Keratinocyte (primary cell): ENCODE measurements at regions not wholly inside any gene's neighbourhood (a gene's known extent, or its start where the extent isn't known, plus 50 kb on each side); places are given as distances from the start of the nearest gene placed in this dataset.

Source experiments
- DNase-seq: peaks from one replicate; pipeline ENCODE4 v3.0.0-alpha.2; 2011; ENCODE audit warnings: low read depth, missing footprints, low spot score
- FAIRE-seq: peaks from 2 replicates; lab custom pipeline; 2011; peaks lifted over from hg19 to GRCh38; lab: Jason Lieb, UNC
- H2AFZ ChIP-seq: 2 replicates; pipeline ENCODE4 v1.6.0; 2012; ENCODE audit warnings: low read length, control low read depth, inconsistent platforms; ENCODE audit not compliant: control insufficient read depth
- H3K27ac ChIP-seq: 2 replicates; pipeline ENCODE4 v1.5.1; 2011; ENCODE audit warnings: low read length; ENCODE audit not compliant: control insufficient read depth, insufficient read depth
- H3K27me3 ChIP-seq: 3 replicates; pipeline ENCODE4 v1.6.0; 2011; ENCODE audit warnings: low read length; ENCODE audit not compliant: control insufficient read depth, insufficient read depth; ENCODE audit errors: extremely low read depth
- H3K36me3 ChIP-seq, 2 experiments: 2 replicates in 1 of 2; 3 replicates in 1 of 2; pipeline ENCODE4 v1.5.1; 2011; ENCODE audit warnings: low read length in 2 of 2, mild to moderate bottlenecking in 1 of 2; ENCODE audit not compliant: control insufficient read depth in 2 of 2, insufficient read depth in 2 of 2; ENCODE audit errors: extremely low read depth in 1 of 2
- H3K4me1 ChIP-seq: 3 replicates; pipeline ENCODE4 v1.5.1; 2011; ENCODE audit warnings: low read length; ENCODE audit not compliant: control insufficient read depth, insufficient read depth; ENCODE audit errors: extremely low read depth
- H3K4me2 ChIP-seq: 3 replicates; pipeline ENCODE4 v1.6.0; 2011; ENCODE audit warnings: low read depth, low read length; ENCODE audit not compliant: control insufficient read depth, insufficient read depth; ENCODE audit errors: extremely low read depth
- H3K4me3 ChIP-seq, 3 experiments: fragments of 200-600 bp in 1 of 3; sonication (generic) in 1 of 3; 2 replicates in 2 of 3; 3 replicates in 1 of 3; pipeline ENCODE4 v1.5.1; 2011 to 2016; ENCODE audit warnings: low read length in 3 of 3, mild to moderate bottlenecking in 3 of 3, control low read depth in 2 of 3, inconsistent platforms in 1 of 3, low read depth in 1 of 3, mixed read lengths in 1 of 3, mixed run types in 1 of 3, moderate library complexity in 1 of 3; ENCODE audit not compliant: control insufficient read depth in 2 of 3, insufficient read depth in 2 of 3; ENCODE audit errors: extremely low read depth in 1 of 3
- H3K79me2 ChIP-seq: 2 replicates; pipeline ENCODE4 v1.6.0; 2012; ENCODE audit warnings: low read length; ENCODE audit not compliant: control insufficient read depth, insufficient read depth
- H3K9ac ChIP-seq: 3 replicates; pipeline ENCODE4 v1.6.0; 2011; ENCODE audit warnings: low read length; ENCODE audit not compliant: control insufficient read depth, insufficient read depth; ENCODE audit errors: extremely low read depth
- H3K9me1 ChIP-seq: 3 replicates; pipeline ENCODE4 v1.6.0; 2011; ENCODE audit warnings: low read length; ENCODE audit not compliant: control insufficient read depth, insufficient read depth; ENCODE audit errors: extremely low read depth
- H3K9me3 ChIP-seq: 2 replicates; pipeline ENCODE4 v1.5.1; 2012; ENCODE audit warnings: low read depth, low read length; ENCODE audit not compliant: control insufficient read depth
- H4K20me1 ChIP-seq: 3 replicates; pipeline ENCODE4 v1.6.0; 2011; ENCODE audit warnings: low read length; ENCODE audit not compliant: control insufficient read depth, insufficient read depth; ENCODE audit errors: extremely low read depth
- CTCF ChIP-seq, 3 experiments: IDR thresholded peaks in 1 of 3; conservative IDR thresholded peaks in 1 of 3; optimal IDR thresholded peaks in 1 of 3; 2 replicates in 2 of 3; 3 replicates in 1 of 3; pipeline versions ENCODE3 to v1.5.1; 2011; ENCODE audit warnings: low read length in 3 of 3, mild to moderate bottlenecking in 3 of 3, moderate library complexity in 2 of 3, control low read depth in 1 of 3, inconsistent platforms in 1 of 3; ENCODE audit not compliant: insufficient read depth in 2 of 3; ENCODE audit errors: extremely low read depth in 1 of 3
- EZH2 ChIP-seq: IDR thresholded peaks from one replicate; pipeline ENCODE4 v1.6.1; 2012; ENCODE audit warnings: inconsistent platforms, mild to moderate bottlenecking, low read length, moderate library complexity
- dilution Hi-C: fragments of 300-500 bp; cut with MboI; formaldehyde crosslinking; loops from one replicate; pipeline ENCODE4 v1.7.0; 2020; ENCODE audit warnings: low sequenced_read_pairs; ENCODE audit not compliant: extremely low pct_ligation_motif_present

GRCh38 chr16:86831366-86831765, 253.0 kb downstream of the FOXL1 start:
- no peaks in the 10 kb centered on the region for H3K79me2 ChIP-seq
- no peak overlapping the region for H3K4me2 ChIP-seq
- no peaks in the 10 kb centered on the region for H3K36me3 ChIP-seq
- no peak overlapping the region for H3K4me3 ChIP-seq
- no peak overlapping the region for H3K27ac ChIP-seq
- dilution Hi-C loops: no loop called here
- H2AFZ ChIP-seq: no peak overlapping the region
- no peak for DNase-seq
- no peak for FAIRE-seq
- no peak for TF ChIP-seq CTCF (optimal IDR thresholded peaks at IDR 0.05 in 1 of 3, IDR thresholded peaks at IDR 0.05 in 1 of 3, conservative IDR thresholded peaks at IDR 0.05 in 1 of 3; ENCODE audit: extremely low read depth in 1 of 3, insufficient read depth in 2 of 3, low read length in 3 of 3)
- no peak for TF ChIP-seq EZH2
- H3K9ac ChIP-seq: no peak overlapping the region
- no peaks in the 10 kb centered on the region for H4K20me1 ChIP-seq
- no peaks in the 10 kb centered on the region for H3K9me3 ChIP-seq
- H3K9me1 ChIP-seq: no peaks in the 10 kb centered on the region
- H3K4me1 ChIP-seq: no peaks in the 10 kb centered on the region
- H3K27me3 ChIP-seq: peaks cover 15% of the 10 kb centered on the region

GRCh38 chr16:86833136-86833535, 254.8 kb downstream of the FOXL1 start:
- Histone ChIP-seq H3K79me2 (no peaks in the 10 kb centered on the region), H3K27me3 (peaks cover 4% of the 10 kb centered on the region), H3K9me1 (no peaks in the 10 kb centered on the region), H3K9ac (no peak overlapping the region), H3K9me3 (no peaks in the 10 kb centered on the region), H3K4me1 (no peaks in the 10 kb centered on the region), H2AFZ (no peak overlapping the region), H3K36me3 (no peaks in the 10 kb centered on the region), H3K4me2 (no peak overlapping the region), H3K27ac (no peak overlapping the region), H4K20me1 (no peaks in the 10 kb centered on the region), H3K4me3 (no peak overlapping the region)
- FAIRE-seq (no peak), DNase-seq (no peak)
- TF ChIP-seq CTCF (optimal IDR thresholded peaks at IDR 0.05 in 1 of 3, IDR thresholded peaks at IDR 0.05 in 1 of 3, conservative IDR thresholded peaks at IDR 0.05 in 1 of 3; ENCODE audit: extremely low read depth in 1 of 3, insufficient read depth in 2 of 3, low read length in 3 of 3) (no peak), EZH2 (no peak)
- dilution Hi-C loops: no loop called here
